Stomach smooth muscle (tissue), 2 donors: ENCODE measurements at regions not wholly inside any gene's neighbourhood (a gene's known extent, or its start where the extent isn't known, plus 50 kb on each side); places are given as distances from the start of the nearest gene placed in this dataset.

Experiments
- H3K27ac ChIP-seq: one replicate; pipeline ENCODE4 v1.7.0; 2013; ENCODE audit warnings: mild to moderate bottlenecking, low read length, inconsistent platforms
- H3K27me3 ChIP-seq, 2 donors: one replicate each; pipeline ENCODE4 v1.7.0; 2013; ENCODE audit warnings: low read length in 2 of 2; ENCODE audit not compliant: insufficient read depth in 2 of 2, control insufficient read depth in 1 of 2
- H3K36me3 ChIP-seq, 2 donors: one replicate each; pipeline ENCODE4 v1.7.0; 2013; ENCODE audit warnings: low read length in 2 of 2; ENCODE audit not compliant: control insufficient read depth in 2 of 2, insufficient read depth in 2 of 2
- H3K4me1 ChIP-seq: one replicate; pipeline ENCODE4 v1.7.0; 2013; ENCODE audit warnings: low read length; ENCODE audit not compliant: control insufficient read depth, insufficient read depth
- H3K4me3 ChIP-seq, 2 donors: one replicate each; pipeline ENCODE4 v1.7.0; 2013; ENCODE audit warnings: low read length in 2 of 2
- H3K9ac ChIP-seq, 2 donors: one replicate each; pipeline ENCODE4 v1.7.0; 2013; ENCODE audit warnings: low read length in 2 of 2, mild to moderate bottlenecking in 1 of 2
- H3K9me3 ChIP-seq, 2 donors: one replicate each; pipeline ENCODE4 v1.7.0; 2013; ENCODE audit warnings: low read length in 2 of 2; ENCODE audit not compliant: control insufficient read depth in 2 of 2
- donor health status: healthy.
- donor health status: Pancreatic carcinoma.

DNA sequence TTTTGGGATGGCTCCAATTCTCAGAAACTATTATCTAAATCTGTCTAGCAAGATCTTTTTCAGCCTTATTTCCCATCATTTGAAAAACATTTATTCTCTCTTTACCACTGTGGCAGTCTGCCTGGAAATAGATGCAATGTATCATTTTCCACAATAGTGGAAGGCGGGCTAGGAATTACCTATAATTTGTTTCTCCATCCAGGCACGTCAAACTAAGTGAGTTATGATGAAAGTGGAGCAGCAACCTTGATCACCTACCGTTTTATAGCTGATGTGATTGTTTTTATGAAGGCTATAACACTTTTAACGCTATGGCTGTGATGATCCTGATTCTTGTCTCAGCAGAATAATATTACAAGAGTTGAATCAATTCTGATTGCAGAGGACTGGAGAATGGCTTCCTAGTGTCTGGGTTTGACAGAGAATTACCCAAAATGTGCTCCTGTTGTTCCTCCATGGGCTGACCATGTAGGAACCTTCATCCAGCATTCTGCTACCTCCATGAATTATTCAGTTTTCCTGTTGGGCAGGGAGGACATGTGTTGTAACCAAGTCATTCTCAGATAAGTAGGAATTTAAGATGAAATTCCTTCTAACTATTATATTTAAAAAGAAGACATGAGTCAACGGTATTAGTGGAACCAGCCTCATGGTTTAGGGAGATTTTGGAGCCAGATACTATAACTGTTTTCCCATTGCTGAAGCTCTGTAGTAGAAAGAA lies 231.5 kb upstream of the SGO1 start:
- Histone ChIP-seq H3K36me3 (no peaks in the 10 kb centered on the region), H3K9ac (no peak overlapping the region), H3K27me3 (no peaks in the 10 kb centered on the region), H3K27ac (no peak overlapping the region), H3K9me3 (no peaks in the 10 kb centered on the region), H3K4me3 (no peak overlapping the region), H3K4me1 (no peaks in the 10 kb centered on the region)

DNA sequence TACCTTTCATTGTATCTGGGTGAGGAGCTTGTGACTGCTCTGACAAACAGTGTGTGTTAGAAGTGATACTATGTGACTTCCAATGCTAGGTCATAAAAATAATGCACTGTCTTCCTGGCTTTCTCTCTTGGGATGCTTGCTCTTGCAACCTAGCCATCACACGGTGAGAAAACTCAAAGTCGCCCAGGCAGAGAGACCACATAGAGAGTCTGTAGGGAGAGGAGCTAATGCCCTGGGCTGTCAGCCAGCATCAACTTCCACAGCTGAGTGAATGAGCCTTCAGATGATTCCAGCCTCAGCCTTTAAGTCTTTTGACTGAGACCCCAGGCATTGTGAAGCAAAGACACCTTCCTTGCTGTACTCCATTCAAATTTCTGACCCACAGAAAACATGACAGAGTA lies 220.6 kb upstream of the SGO1 start:
- H3K4me3 ChIP-seq = no peak overlapping the region
- H3K27ac ChIP-seq = no peak overlapping the region
- no peaks in the 10 kb centered on the region for H3K36me3 ChIP-seq
- no peak overlapping the region for H3K9ac ChIP-seq
- no peaks in the 10 kb centered on the region for H3K27me3 ChIP-seq
- H3K9me3 ChIP-seq = no peaks in the 10 kb centered on the region
- H3K4me1 ChIP-seq = no peaks in the 10 kb centered on the region

DNA sequence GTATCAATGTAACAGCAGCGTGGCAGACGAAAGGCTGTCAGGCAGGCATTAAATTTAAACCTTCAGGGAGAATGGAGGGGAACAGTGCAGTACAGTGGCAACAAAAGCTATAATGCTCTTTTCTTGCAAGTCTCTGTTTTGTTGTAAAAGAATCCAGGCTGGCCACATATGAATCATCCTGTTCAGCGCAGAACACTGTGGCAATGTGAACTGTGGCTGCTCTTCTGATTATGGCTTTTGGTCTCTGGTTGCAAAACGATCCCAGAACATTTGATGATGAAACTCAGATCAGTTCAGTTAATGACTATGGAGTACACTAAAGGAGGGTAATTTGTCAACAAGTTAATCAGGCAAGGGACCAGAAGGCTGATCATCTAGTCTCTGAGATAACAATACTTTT lies 219.7 kb upstream of the SGO1 start:
- no peaks in the 10 kb centered on the region for H3K9me3 ChIP-seq
- no peaks in the 10 kb centered on the region for H3K4me1 ChIP-seq
- no peak overlapping the region for H3K27ac ChIP-seq
- H3K27me3 ChIP-seq = no peaks in the 10 kb centered on the region
- no peak overlapping the region for H3K4me3 ChIP-seq
- no peaks in the 10 kb centered on the region for H3K36me3 ChIP-seq
- no peak overlapping the region for H3K9ac ChIP-seq

DNA sequence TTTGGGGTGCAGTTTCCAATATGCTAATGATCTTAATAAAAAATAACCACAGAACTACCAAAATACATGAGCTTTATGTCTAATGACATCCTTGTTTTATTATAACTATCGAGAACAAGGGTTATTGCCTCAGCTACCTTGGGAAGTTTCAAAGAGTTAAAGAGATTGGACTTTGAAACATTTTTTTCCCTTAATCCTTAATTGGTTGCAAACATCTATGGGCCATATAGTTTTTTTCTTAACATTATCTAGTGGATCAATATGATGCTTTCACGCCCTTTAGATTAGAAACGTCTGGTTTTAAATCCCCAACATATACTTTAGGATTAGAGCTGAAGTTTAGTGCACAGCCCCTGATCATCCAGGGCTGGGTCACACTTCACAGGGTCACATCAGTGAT lies 219.2 kb upstream of the SGO1 start:
- Histone ChIP-seq H3K9me3 (no peaks in the 10 kb centered on the region), H3K9ac (no peak overlapping the region), H3K4me1 (no peaks in the 10 kb centered on the region), H3K27ac (no peak overlapping the region), H3K27me3 (no peaks in the 10 kb centered on the region), H3K36me3 (no peaks in the 10 kb centered on the region), H3K4me3 (no peak overlapping the region)

DNA sequence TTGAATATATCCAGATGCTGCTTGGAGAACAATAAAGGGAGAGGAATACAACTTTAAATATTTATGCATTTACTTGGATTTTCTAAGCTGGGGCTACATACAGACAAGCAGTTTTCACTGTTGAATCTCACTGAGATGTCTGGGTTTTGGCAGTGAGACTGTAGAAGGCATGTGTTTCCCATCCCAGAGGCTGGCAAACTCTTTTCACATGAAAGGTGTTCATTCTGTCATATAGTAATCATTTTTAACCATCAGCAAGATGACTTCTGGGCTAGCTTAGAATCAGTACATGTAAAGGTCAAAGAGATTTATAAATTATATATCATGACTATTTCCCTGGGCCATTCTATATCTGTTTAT lies 218.7 kb upstream of the SGO1 start:
- Histone ChIP-seq H3K4me3 (no peak overlapping the region), H3K27ac (no peak overlapping the region), H3K36me3 (no peaks in the 10 kb centered on the region), H3K9ac (no peak overlapping the region), H3K27me3 (no peaks in the 10 kb centered on the region), H3K4me1 (no peaks in the 10 kb centered on the region), H3K9me3 (no peaks in the 10 kb centered on the region)

DNA sequence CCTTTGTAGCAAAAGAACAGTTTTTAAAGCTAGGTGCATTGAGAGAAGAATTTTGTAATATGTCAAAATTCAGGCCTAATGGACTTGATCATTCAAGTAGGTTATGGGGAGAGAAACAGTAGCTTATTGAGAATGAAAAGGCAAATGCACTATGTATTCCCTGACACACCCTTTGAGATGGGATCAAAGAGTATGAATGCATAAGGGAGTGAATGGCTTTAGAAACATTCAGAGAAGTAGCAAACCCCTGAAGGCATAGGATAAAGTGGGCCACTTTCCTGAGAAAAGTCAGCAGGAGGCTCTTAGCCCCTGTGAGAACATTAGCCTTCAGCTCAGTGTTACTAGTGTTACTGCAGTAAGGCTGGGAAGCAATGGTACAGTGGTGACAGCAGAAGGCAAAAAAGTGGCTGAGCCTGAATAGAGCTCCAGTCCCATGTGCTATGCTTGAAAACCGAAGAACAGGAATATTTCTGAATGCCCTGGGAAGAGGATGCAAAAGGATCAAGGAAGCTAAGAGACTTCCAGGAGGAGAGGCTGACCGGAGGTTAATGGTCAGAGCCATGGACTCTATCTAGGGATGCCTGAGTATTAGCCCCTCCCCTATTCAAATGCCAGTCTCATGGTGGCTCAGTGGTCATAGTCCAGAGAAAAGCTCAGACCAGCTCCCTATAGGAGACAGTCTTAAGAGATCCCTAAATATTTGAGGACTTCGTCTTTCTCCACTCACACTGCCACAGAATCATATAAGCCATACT lies 218.2 kb upstream of the SGO1 start:
- H3K4me3 ChIP-seq = no peak overlapping the region
- no peaks in the 10 kb centered on the region for H3K4me1 ChIP-seq
- no peak overlapping the region for H3K27ac ChIP-seq
- H3K27me3 ChIP-seq = no peaks in the 10 kb centered on the region
- H3K9ac ChIP-seq = no peak overlapping the region
- no peaks in the 10 kb centered on the region for H3K9me3 ChIP-seq
- no peaks in the 10 kb centered on the region for H3K36me3 ChIP-seq

DNA sequence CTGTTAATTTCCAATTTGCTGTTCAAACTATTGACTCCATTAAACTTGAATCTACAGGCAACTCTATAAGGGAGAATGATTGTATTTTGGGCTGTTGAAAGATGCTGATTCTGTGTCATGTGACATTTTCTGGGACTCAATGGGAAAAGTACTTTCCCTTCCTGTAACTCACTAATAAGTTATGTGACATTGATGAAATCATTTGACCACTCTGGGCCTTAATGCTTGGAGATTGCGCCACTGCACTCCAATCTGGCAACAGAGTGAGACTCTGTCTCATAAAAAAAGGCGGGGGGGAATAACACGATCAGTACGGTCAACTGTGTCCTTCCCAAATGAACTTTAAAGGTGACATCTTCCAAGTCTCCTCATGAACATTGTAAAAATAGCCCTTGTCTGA lies 215.2 kb upstream of the SGO1 start:
- H3K36me3 ChIP-seq = no peaks in the 10 kb centered on the region
- H3K9ac ChIP-seq = no peak overlapping the region
- no peak overlapping the region for H3K4me3 ChIP-seq
- H3K4me1 ChIP-seq = no peaks in the 10 kb centered on the region
- no peak overlapping the region for H3K27ac ChIP-seq
- H3K27me3 ChIP-seq = no peaks in the 10 kb centered on the region
- H3K9me3 ChIP-seq = no peaks in the 10 kb centered on the region

DNA sequence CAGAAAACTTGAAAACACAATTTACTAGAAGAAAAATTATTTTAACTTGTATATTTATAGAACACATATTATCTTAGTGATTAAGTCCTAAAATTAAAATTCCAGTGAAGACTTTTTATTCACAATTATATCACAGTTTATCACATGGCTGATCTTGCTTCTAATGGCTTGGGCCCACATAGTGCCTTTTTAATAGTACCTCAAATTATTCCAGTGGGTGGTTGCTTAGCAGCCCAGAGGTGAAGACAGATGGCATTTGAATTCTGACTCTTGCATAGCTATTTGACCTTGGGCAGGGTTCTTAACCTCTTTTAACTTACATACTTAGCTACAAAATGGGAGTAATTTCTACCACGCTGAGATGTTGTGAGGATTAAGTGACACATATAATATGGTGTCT lies 214.7 kb upstream of the SGO1 start:
- Histone ChIP-seq H3K4me1 (no peaks in the 10 kb centered on the region), H3K36me3 (no peaks in the 10 kb centered on the region), H3K27me3 (no peaks in the 10 kb centered on the region), H3K9ac (no peak overlapping the region), H3K27ac (no peak overlapping the region), H3K9me3 (no peaks in the 10 kb centered on the region), H3K4me3 (no peak overlapping the region)

DNA sequence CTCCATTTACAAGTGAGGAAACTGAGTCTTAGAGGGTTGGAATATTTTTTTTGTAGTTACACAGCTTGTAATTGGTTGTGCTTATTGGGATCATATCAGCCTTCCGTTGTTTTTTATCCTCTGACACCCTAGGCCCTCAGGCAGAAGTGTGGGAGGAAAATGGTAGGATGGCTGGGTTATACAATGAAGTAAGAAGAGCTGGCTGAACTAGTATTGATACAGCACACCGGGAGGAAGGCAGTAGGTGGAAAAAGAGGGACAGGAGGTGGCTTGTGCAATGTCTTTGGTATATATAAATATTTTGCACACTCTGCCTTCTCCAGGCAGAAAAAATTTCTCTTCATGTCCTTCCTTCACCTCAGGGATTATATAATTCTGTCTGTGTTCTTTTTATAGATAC lies 214.3 kb upstream of the SGO1 start:
- Histone ChIP-seq H3K9me3 (no peaks in the 10 kb centered on the region), H3K4me3 (no peak overlapping the region), H3K9ac (no peak overlapping the region), H3K27ac (no peak overlapping the region), H3K4me1 (no peaks in the 10 kb centered on the region), H3K27me3 (no peaks in the 10 kb centered on the region), H3K36me3 (no peaks in the 10 kb centered on the region)

DNA sequence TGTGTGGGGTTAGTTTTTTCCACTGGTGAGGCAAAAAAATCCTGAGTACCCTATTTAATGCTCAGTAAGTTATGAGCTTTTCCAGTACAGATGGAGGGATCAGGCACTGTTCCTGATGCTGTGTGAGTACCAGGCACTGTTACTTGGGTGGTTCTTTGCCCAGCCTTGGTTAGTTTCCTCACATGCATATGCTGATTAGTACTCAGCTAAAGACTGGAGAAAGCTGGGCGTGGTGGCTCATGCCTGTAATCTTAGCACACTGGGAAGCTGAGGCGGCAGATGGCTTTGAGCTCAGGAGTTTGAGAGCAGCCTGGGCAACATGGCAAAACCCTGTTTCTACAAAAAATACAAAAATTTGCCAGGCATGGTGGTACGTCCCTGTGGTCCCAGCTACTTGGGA lies 210.3 kb upstream of the SGO1 start:
- H3K27me3 ChIP-seq = no peaks in the 10 kb centered on the region

DNA sequence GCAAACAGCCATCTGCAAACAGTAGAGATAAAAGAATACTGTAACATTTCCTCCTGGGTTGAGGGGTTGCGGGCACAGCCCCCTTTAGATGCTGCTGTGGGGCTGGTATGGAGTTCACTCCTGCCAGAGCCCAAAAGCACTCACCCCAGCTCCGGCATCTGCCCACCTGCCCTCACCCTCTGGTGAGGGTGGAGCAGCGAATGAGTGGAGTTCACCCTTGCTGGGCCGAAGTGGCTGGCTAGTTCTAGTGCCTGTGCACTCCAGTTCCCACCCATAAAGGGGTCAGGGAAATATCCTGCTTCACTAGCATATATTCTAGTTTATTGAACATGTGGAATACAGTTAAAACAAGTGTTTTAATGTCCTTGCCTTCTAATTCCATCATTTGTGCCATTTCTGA lies 209.7 kb upstream of the SGO1 start:
- Histone ChIP-seq H3K36me3 (no peaks in the 10 kb centered on the region), H3K9me3 (peaks cover 0 to 5% of the 10 kb centered on the region in 2 donors), H3K27me3 (no peaks in the 10 kb centered on the region), H3K4me3 (no peak overlapping the region), H3K9ac (no peak overlapping the region), H3K27ac (no peak overlapping the region), H3K4me1 (no peaks in the 10 kb centered on the region)

More for the DNA sequence above, 210.3 kb upstream of the SGO1 start:
- Histone ChIP-seq H3K36me3 (no peaks in the 10 kb centered on the region), H3K9me3 (peaks cover 0 to 5% of the 10 kb centered on the region in 2 donors), H3K4me3 (no peak overlapping the region), H3K9ac (no peak overlapping the region), H3K4me1 (no peaks in the 10 kb centered on the region), H3K27ac (no peak overlapping the region)
